NCI-H510A treated with DMSO at 0.1 percent for 48 hours (cell line): ENCODE measurements at regions not wholly inside any gene's neighbourhood (a gene's known extent, or its start where the extent isn't known, plus 50 kb on each side); places are given as distances from the start of the nearest gene placed in this dataset.
"Not testable (repeated sequence)": the region's sequence is repeated elsewhere in the genome, so short reads cannot be mapped to it uniquely, and the experiment has no call there.

Source experiments
- DNase-seq: peaks from one replicate; lab custom pipeline; 2025; lab: John Stamatoyannopoulos, UW

GRCh38 chr4:42284030-42284429, 113.3 kb upstream of the SHISA3 start:
- DNase-seq = no peak

GRCh38 chr4:42288876-42289275, 108.4 kb upstream of the SHISA3 start:
- DNase-seq = not testable (repeated sequence)

- not testable (repeated sequence) for DNase-seq
Measured at GRCh38 chr4:42292192-42292591, 105.1 kb upstream of the SHISA3 start.

- no peak for DNase-seq
Measured at GRCh38 chr4:42293967-42294813, 103.1 kb upstream of the SHISA3 start.

GRCh38 chr4:42296196-42296595, 101.1 kb upstream of the SHISA3 start:
- no peak for DNase-seq

- no peak for DNase-seq
Measured at GRCh38 chr4:42302348-42302747, 94.9 kb upstream of the SHISA3 start.

GRCh38 chr4:42306221-42307109, 90.8 kb upstream of the SHISA3 start:
- no peak for DNase-seq

- DNase-seq = no peak
Measured at GRCh38 chr4:42308247-42308646, 89.0 kb upstream of the SHISA3 start.

GRCh38 chr4:42309361-42310260, 87.7 kb upstream of the SHISA3 start:
- no peak for DNase-seq

- DNase-seq = no peak
Measured at GRCh38 chr4:42310358-42310757, 86.9 kb upstream of the SHISA3 start.

- no peak for DNase-seq
Measured at GRCh38 chr4:42310806-42311205, 86.5 kb upstream of the SHISA3 start.

GRCh38 chr4:42311591-42311990, 85.7 kb upstream of the SHISA3 start:
- no peak for DNase-seq

GRCh38 chr4:42313420-42313819, 83.9 kb upstream of the SHISA3 start:
- not testable (repeated sequence) for DNase-seq

- no peak for DNase-seq
Measured at GRCh38 chr4:42313872-42314271, 83.4 kb upstream of the SHISA3 start.

GRCh38 chr4:42315231-42315630, 82.1 kb upstream of the SHISA3 start:
- no peak for DNase-seq

GRCh38 chr4:42320822-42321388, 76.4 kb upstream of the SHISA3 start:
- DNase-seq = no peak

GRCh38 chr4:42326040-42326439, 71.2 kb upstream of the SHISA3 start:
- no peak for DNase-seq

- no peak for DNase-seq
Measured at GRCh38 chr4:42326524-42326923, 70.8 kb upstream of the SHISA3 start.

GRCh38 chr4:42327323-42327722, 70.0 kb upstream of the SHISA3 start:
- no peak for DNase-seq

GRCh38 chr4:42328978-42329377, 68.3 kb upstream of the SHISA3 start:
- DNase-seq = no peak

GRCh38 chr4:42329421-42329820, 67.9 kb upstream of the SHISA3 start:
- DNase-seq = no peak
